Upper lobe of right lung (tissue), 1 donor: ENCODE measurements at regions not wholly inside any gene's neighbourhood (a gene's known extent, or its start where the extent isn't known, plus 50 kb on each side); places are given as distances from the start of the nearest gene placed in this dataset.

Experiments
- ATAC-seq: fragments of 200-7000 bp; cut with Tn5 transposase; one replicate; pipeline ENCODE4 v1.9.1; 2020; ENCODE audit warnings: mild to moderate bottlenecking, moderate library complexity
- DNase-seq: peaks from one replicate; pipeline ENCODE4 v3.0.0-alpha.2; 2020
- H3K27ac ChIP-seq: fragments of 200-600 bp; one replicate; pipeline ENCODE4 v1.8.0; 2022
- H3K27me3 ChIP-seq: fragments of 200-600 bp; one replicate; pipeline ENCODE4 v1.8.0; 2022; ENCODE audit warnings: mild to moderate bottlenecking
- H3K36me3 ChIP-seq: fragments of 200-600 bp; one replicate; pipeline ENCODE4 v1.8.0; 2022
- H3K4me1 ChIP-seq: fragments of 200-600 bp; one replicate; pipeline ENCODE4 v1.8.0; 2022
- H3K4me3 ChIP-seq: fragments of 200-600 bp; one replicate; pipeline ENCODE4 v1.8.0; 2022; ENCODE audit warnings: mild to moderate bottlenecking
- H3K9me3 ChIP-seq: fragments of 200-600 bp; one replicate; pipeline ENCODE4 v1.8.0; 2022
- intact Hi-C: fragments of 100-400 bp; cut with DNase I; formaldehyde crosslinking; loops from one replicate; pipeline ENCODE4 v1.11.0; 2022
- TF ChIP-seq, protein P1 (sequence below): fragments of 200-600 bp; IDR thresholded peaks from one replicate; pipeline ENCODE4 v1.8.0; 2022; ENCODE audit warnings: antibody characterized with exemption
- donor health status: DM: no; HTN: yes; CAD: no; lungs with severe emphysema.

DNA sequence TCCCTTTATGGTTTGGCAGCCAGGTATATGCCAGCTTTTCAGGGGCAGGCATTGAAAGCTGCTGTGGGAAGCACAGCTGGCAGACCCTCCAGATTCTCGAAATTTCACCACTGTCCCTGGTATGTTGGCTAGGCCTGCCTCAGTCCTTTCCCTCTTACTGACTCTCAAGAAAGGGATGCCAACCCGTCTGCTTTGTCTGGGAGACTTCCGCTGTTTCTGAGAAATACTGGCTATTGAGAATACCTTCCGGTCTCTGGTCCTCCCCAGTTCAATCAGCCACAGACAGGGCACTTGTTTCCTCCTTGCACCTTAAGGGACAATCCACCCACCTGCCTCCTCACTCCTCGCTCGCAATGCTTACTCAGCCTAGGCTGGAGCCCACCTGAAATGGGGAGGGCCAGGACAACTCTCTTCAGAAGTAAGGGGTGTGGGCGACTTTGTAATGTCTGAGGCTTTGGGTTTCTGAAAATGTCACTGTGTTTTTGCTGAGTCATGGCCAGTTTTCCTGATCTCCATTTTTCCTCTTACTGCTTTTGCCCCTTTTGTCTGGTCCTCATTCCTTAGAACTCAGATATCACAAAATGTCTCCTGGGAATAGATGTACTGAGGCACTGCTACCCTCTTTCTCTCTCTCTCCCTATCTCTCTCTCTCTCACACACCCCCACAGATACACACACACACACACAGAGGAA lies 571.1 kb downstream of the TNS1 start:
- intact Hi-C loops, result no loop called here

DNA sequence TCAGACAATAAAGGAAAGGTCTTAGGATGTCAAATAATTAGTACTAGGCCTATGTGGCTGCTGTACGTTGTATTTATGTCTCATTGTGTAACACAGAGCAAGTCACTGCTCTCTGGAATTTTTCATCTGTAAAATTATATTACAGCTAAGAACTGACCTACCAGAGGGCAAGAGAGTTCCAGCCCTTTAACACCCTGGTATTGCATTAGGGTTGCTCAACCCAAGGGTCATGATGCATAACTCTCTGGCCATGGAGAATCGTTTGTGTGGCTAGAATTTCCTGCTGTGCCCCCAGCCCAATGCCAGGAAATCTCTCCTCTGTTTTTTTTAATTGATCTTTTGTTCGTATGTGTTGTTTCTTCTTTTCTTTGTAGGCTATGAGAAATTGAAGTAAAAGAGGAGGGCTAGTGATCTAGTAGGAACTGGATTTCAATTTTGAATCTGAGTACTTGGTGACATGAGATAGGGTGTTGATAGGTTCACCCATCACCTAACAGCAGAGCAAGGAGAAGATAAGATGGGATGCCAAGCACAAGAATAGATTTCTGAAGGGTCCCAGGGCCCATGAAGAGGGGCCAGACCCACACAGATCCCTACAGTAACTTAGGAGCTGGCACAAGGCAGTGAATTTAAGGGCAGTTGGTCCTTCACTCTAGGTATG lies 571.2 kb upstream of the TNP1 start:
- TF ChIP-seq, protein P1, sequence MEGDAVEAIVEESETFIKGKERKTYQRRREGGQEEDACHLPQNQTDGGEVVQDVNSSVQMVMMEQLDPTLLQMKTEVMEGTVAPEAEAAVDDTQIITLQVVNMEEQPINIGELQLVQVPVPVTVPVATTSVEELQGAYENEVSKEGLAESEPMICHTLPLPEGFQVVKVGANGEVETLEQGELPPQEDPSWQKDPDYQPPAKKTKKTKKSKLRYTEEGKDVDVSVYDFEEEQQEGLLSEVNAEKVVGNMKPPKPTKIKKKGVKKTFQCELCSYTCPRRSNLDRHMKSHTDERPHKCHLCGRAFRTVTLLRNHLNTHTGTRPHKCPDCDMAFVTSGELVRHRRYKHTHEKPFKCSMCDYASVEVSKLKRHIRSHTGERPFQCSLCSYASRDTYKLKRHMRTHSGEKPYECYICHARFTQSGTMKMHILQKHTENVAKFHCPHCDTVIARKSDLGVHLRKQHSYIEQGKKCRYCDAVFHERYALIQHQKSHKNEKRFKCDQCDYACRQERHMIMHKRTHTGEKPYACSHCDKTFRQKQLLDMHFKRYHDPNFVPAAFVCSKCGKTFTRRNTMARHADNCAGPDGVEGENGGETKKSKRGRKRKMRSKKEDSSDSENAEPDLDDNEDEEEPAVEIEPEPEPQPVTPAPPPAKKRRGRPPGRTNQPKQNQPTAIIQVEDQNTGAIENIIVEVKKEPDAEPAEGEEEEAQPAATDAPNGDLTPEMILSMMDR, result no peak
- H3K27me3 ChIP-seq, result no peaks in the 10 kb centered on the region
- H3K4me3 ChIP-seq, result no peak overlapping the region
- no peak overlapping the region for H3K27ac ChIP-seq
- H3K9me3 ChIP-seq, result no peaks in the 10 kb centered on the region
- peaks cover 11% of the 10 kb centered on the region for H3K4me1 ChIP-seq
- intact Hi-C loops, result no loop called here
- no peaks in the 10 kb centered on the region for H3K36me3 ChIP-seq
- no peak for ATAC-seq
- DNase-seq, result no peak

More for the DNA sequence above, 571.1 kb downstream of the TNS1 start:
- Histone ChIP-seq H3K36me3 (no peaks in the 10 kb centered on the region), H3K27me3 (no peaks in the 10 kb centered on the region), H3K27ac (no peak overlapping the region), H3K4me1 (peaks cover 16% of the 10 kb centered on the region), H3K4me3 (no peak overlapping the region), H3K9me3 (no peaks in the 10 kb centered on the region)
- no peak for DNase-seq
- TF ChIP-seq, protein P1, result no peak
- ATAC-seq, result no peak

DNA sequence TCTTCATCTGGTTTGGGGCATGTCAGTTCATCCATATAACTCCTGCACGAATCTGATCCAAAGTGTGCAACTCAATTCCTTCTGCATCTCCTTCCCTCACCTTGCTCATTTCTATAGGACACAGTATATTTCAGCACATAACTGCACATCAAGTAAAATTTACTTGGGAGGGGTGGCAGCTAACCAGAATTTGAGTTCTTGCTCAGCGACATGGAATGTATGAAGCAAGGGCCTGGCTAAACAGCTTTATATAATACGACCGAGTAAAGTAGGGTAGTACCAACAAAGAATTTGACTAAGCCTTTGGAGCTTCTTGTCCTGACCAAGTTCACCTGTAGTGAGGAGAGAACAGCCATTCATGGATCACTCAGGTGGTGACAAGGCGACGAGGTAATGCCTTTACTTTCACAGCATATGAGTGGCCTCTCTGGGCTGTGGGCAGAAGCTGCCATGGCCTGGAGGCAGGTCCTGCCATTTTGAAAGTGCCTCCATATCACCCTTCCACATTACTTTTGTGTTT lies 570.2 kb upstream of the TNP1 start:
- TF ChIP-seq, protein P1, result no peak
- H3K27ac ChIP-seq, result no peak overlapping the region
- no peak for DNase-seq
- peaks cover 4% of the 10 kb centered on the region for H3K4me1 ChIP-seq
- no peak for ATAC-seq
- H3K27me3 ChIP-seq, result no peaks in the 10 kb centered on the region
- intact Hi-C loops, result no loop called here
- no peak overlapping the region for H3K4me3 ChIP-seq
- H3K36me3 ChIP-seq, result no peaks in the 10 kb centered on the region
- H3K9me3 ChIP-seq, result no peaks in the 10 kb centered on the region

DNA sequence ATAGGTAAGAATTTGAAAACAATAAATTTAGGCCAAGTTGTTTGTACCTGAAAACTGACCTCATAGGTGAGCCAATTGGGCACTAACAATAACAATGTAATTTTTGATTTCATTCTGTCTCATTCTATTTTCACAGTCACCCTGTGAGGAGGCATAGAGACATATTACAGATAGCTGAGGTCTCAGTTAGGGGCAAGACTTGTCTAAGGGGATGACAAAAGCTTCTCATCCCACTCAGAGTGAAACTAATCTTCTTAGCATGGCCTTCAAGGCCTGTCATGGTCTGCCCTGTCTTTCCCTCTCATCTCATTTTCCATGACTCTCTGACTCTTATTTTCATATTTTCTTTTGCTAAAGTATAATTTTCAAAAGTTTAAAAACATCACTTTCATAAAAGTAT lies 562.0 kb upstream of the TNP1 start:
- ATAC-seq, result no peak
- TF ChIP-seq, protein P1, result no peak
- Histone ChIP-seq H3K27me3 (no peaks in the 10 kb centered on the region), H3K4me1 (no peaks in the 10 kb centered on the region), H3K27ac (no peak overlapping the region), H3K4me3 (no peak overlapping the region), H3K9me3 (no peaks in the 10 kb centered on the region), H3K36me3 (no peaks in the 10 kb centered on the region)
- intact Hi-C loops, result no loop called here
- no peak for DNase-seq

DNA sequence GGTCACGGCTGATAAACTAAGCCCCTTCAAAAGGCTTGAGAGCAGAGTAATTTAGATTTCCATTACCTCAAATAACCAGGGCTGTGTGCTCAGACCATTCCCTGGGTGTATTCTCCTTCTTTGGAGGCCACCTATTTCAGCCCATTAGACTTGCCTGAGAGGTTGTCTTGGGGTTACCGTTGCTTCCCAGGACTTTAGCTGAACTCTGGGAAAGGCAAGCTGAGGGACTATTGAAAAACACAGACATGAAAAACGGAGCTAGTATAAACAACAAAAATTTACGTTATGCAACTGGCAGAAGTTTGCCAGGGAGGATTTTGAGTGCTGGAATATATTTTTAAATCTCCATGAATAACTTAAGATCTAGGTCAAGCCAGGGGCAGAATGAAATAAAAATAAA lies 561.0 kb upstream of the TNP1 start:
- Histone ChIP-seq H3K9me3 (no peaks in the 10 kb centered on the region), H3K4me3 (no peak overlapping the region), H3K36me3 (no peaks in the 10 kb centered on the region), H3K27ac (no peak overlapping the region), H3K4me1 (no peaks in the 10 kb centered on the region), H3K27me3 (no peaks in the 10 kb centered on the region)
- TF ChIP-seq, protein P1, result no peak
- DNase-seq, result no peak
- no peak for ATAC-seq
- intact Hi-C loops, result no loop called here
